NCI-H2171 (cell line): ENCODE measurements at regions not wholly inside any gene's neighbourhood (a gene's known extent, or its start where the extent isn't known, plus 50 kb on each side); places are given as distances from the start of the nearest gene placed in this dataset.
"Not testable (repeated sequence)": the region's sequence is repeated elsewhere in the genome, so short reads cannot be mapped to it uniquely, and the experiment has no call there.

Experiments
- DNase-seq: peaks from one replicate; lab custom pipeline; 2025; lab: John Stamatoyannopoulos, UW

DNA sequence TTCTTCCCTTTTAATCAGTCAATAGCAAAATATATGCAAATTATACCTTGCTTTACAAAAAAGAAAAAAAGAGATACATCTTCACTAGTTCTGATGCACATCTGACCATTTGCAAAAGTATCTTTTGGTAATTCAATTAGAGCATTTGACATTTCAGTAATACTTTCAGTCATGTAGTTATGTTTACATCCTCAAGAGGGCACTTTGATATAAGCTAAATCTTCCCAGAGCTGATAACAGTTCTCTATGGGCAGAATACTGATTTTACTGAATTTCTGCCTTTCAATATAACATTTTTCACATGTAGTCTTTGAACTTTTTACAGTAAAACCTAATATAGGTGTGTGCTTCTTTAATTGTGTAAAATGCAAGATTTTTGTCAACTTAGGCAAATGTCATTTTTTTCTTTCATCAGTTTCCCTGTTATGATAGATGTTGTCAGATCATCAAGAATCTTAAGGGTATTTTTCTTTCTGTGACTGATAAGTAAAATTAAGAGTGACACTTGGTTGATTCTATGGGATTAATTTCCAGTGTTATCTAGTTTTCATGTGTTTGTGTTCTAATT is 703.5 kb upstream of the SEMA3D start:
- DNase-seq, result peak; percentile 8

DNA sequence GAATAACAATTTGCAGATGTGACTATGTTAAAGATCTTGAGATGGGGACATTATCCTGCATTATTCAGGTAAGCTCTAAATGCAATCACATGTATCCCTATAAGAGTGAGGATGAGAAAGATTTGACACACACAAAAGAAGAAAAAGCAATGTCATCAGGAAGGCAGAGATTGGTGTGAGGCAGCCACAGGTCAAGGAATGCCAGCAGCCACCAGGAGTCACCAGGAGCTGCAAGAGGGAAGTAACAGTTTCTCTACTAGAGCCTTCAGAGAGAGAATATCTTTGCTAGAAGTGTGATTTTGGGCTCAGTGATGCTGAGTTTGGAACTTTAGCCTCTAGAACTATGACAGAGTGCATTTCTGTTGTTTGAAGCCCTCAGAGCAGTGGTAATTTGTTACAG is 700.3 kb upstream of the SEMA3D start:
- no peak for DNase-seq

DNA sequence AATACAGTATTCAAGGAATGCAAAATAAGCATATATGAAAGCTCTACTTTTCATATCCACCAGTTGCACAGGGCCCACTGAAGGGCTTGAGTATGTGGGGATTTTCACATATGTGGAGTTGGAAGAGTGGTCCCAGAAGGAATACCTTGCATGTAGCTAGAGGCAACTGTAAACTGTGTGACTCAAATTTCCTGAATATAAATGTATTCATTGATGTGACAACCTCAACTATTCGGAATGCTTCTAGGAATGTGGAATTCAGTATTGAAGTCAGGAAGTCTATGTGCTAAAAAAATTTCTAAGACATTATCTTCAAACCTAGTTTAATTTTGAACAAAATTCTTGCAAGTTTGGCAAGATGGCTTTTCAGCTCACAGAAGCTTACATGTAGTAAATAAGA is 695.5 kb upstream of the SEMA3D start:
- no peak for DNase-seq

DNA sequence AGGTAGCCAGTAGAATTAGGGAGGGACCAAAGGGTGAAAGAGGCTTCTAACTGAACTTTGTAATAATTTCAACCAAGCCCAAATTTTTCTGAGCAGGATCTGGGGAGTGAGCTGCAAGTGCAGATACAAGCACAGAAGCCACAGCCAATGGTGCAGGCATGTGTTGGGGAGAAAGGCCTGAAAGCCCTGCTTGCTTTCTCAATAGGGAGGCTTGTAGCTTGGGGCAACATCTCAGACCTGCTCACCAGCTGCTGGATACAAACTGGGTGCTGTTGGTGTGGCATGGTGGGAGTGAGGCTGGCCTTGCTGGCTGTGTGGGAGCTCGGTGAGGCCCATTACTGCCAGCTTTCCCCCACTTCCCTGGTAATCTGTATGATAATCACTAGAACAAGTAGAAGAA is 688.5 kb upstream of the SEMA3D start:
- DNase-seq, result no peak

DNA sequence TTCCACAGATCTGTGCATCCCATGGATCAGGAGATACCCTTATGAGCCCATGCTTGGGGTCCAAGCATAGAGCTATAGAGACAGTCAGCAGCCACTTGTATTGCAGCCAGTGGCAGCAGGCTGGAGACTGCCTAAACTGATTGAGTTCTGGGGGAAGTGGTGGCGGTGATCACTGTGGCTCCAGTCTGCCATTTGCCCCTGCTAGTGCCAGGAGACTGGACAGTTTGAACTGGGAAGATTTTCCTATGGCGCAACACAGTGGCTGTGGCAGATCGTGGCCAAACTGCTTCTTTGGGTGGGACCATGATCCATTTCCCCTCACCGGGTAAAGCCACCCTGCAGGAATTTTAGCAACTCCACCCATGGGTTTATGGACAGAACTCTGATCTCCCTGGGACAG is 679.7 kb upstream of the SEMA3D start:
- DNase-seq, result no peak

DNA sequence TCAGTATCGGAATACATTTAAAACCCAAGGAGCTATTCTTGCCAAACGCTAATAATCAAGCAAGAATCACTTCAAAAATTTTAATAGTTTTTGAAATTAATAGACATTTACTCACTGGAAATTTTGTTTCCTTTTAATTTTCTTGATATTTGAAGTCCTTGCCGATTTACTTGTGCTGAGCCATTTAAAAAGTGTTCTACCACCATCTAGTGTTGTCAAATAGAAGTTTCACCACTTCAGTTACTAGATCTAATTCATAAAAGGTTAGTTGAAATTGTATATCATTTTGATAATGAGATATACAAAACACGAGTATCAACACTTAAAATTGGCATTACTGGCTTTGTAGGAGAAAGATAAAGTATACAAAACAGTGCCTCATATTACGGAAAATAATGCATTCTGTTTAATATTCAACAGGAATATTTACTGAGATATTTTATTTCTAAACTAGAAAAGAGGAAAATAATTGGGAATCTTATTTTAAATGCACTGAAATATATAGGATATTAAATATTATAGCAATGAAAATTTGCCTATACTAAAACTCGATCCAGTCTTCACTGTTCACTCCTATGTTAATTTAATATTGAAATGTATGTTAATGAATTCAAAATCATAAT is 664.8 kb upstream of the SEMA3D start:
- DNase-seq, result no peak

DNA sequence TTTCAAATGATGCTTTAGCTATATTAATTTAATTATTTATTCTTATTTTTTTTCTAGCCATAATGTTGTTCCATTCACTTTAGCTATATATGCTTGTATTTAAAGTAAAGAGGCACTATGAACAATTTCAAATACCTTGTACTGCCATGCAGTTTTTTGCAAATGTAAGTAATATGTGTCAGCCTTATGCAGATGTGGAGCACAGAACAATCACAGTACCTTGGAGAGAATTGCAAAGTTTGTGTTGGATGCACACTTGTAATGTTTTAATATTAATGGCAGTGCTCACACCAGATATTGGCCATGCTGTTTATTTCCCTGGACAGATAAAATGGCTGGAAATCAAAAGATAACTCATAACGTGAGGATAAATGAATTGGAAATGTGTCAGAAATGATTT is 663.5 kb upstream of the SEMA3D start:
- DNase-seq, result no peak

DNA sequence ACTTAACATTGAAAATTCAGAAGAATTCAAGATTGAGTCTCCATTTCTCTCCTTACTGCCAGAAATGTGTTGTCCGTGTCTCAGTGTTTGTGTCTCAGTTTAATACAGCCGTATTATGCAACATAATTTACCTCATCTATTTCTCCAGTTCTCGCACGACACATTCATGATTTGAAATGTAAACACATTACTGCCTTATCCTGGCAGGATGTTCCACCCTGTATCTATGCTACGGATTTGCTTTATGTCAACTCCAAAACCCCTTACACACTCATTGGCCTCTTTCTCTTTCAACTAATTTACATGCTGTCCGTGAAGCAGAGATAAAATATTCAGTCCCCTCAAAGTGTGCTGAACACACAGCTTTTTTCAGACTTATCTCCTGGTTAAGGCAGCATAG is 653.7 kb upstream of the SEMA3D start:
- no peak for DNase-seq

DNA sequence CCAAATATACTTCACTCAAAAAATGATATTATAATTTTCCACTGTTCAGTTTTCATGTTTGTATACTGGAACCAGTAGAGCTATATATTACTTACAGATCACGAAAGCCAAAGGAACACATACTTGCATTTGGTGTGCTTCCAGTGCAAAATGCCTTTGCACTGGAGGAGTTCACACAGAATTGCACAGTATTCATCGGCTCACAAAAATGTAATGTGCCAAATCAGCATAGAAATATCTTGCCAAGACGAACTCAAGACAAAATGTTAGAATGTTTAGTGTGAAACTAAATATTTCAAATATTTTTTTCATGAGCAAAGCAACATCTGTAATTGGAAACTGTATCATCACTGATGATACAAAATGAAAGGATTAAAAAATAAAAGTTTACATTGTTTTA is 646.2 kb upstream of the SEMA3D start:
- no peak for DNase-seq

DNA sequence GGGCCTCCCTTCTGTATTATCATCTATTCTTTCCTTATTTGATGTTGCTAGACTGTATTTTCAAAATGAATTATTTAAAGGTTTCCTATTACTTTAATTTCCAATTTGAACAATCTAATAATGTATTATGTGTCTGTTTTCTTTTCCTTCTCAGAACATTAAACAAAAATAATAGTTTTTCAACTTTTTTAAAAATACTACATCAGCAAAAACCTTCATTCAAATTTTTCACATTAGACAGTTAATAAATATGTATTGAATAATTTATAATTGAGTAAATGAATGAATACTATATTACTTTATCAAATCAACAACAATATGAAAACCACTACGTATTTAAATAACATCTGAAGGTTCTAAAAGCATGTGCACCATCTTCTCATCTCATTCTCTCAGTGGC is 644.1 kb upstream of the SEMA3D start:
- no peak for DNase-seq

DNA sequence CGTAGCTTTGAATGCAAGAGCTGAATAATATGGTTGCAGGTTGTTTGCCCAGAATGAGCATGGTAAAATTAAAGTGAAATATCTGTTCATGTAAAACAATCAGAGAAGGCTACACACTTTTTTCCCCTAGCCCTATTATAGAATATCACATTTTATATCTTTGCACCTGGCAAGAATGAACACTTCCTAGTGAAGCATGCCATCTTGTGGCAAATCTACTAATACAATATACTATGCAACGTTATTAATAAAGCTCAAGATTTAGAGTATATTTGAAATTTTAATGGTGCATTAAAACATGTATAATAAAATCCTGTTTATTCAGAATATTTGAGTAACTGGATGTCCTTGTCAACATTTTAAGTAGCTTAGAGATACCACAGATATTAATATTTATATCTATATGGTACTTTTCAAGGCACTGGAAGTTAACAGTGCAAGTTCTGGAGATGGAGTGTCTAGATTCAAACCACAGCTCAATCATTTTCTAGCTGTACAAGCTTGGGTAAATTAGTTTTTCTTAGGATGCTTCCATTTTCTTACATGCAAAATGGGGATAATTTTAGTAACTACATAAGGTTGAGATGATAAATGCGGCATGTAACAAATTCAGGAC is 643.1 kb upstream of the SEMA3D start:
- no peak for DNase-seq

DNA sequence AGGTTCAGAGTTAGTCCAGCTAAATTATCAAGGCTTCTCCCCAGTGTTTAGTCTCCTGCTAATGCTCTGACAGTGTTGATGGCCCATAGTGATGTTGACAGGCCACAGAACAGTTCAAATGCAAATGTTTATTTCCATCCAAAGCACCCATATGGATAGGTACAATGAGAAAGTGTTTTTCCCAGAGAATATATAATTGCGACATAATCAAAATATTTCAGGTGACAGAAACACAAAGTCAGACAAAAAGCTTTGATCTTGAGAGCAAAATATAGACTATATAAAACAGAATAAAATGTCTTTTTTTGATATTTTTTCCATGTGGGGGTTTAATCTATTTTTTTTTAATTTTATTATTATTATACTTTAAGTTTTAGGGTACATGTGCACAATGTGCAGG is 642.3 kb upstream of the SEMA3D start:
- no peak for DNase-seq

DNA sequence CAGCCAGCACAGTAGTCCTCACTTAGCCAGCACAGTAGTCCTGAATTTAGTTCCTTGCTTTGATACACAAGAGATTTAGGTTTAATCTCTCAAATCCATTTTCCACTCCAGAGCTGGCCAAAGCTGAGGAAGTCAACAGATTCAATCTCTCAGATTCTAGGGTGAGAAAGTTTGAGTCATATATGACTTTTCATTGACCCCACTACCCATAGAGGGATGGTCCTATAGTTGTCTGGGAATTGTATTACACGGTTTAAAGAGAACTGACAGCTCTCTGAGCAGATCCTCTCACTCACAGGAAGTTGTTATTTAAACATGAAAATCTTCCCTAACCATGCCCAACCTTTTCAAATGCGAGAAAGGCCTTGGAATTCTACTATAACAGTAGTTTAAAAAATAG is 641.8 kb upstream of the SEMA3D start:
- no peak for DNase-seq

DNA sequence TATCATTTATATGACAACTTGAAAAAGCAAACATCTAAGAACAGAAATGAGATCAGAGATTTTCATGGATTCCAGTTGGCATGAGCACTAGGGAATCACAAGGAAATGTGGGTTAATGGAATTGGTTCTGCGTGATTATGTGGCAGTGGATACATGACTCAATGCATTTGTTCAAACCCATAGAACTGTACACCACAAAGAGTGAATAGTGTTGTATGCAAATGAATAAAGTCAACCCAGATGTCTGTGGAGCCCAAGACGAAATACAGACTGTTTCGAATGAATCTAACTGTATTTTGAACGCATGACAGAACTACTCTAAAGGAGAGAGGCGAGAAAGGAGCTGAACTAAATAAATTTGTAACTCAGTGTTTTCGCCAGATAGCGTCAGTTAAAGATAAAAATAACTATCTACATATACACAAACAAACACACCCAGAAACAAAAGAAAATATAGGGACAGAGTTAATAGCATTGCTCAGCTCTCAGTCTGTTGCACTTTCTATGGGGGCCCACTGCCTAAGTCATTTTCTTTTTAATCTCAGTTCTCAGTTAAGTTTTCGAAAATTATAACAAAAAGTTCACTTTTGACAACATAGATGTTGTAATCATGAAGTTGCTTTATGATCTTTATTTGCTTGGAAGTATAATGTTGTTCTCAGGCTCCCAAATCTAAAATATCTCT is 636.7 kb upstream of the SEMA3D start:
- DNase-seq, result no peak

DNA sequence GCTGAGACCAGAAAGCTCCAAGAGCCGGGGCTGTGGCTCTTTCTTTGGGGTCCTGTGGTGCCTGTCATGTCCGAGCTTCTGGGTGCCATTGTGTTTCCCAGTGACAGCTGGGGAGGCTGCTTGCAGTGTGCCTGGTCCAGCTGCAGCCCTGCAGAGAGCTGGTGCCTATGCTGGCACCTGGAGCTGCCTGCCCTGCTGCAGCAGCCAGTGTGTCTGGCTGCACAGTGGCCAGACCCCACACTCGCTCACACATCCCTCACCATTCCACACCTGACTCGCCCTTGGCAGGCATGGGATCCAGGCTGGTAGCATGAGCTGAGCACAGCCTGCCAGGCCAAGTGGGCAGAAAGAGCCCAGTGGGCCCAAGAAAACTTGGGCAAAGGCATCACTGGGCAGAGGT is 635.1 kb upstream of the SEMA3D start:
- DNase-seq, result no peak

DNA sequence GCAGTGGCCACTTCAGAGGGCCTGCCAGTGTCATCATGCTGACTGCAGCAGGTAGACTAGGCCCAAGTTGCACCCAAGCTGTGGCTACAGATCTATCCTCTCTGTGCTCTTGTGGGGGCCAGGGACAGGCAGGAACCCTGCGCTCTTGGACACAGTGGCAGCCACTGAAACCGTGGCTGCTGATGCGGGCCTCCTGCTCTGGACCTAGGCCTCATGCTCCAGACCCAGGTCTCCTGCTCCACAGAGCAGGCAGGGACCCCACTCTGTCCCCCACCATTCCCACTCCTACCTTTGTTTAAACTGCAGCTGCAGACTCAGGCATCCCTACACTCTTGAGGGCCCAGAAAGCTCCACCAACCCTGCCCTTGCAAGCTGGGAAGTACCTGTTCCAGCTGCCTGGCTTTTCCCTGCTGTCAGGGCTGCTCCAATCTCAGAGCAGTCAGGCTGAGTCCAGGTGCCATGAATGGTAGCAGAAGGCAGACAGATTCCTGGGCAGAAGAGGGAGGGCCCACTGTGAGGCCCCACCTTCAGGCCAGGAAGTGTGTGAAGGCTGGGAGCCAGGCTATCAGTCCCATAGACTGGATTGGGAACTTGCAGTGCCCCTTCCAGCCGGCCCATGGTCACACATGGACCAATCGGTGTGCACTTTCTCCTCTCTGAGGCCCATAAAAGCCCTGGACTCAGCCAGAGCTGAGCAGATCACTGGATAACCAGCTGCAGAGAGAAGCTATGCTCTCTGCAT is 634.0 kb upstream of the SEMA3D start:
- DNase-seq, result no peak

DNA sequence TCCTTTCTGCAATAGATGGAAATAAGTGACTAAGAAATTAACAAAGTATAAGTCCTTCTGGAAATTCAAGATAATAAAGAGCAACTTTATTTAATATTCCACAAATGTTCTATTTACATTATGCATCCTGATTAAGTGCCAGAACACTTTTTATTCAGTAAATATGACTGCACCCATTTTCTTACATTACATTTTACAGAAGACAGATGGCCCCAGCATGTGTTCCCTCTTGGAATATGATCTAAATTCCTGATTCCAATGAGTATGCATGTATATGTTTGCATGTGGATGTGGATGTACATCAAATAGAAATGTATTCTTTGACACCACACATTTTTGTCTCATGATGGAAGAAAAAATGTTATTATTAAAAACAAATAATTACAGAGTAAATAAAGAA is 628.7 kb upstream of the SEMA3D start:
- DNase-seq, result no peak

DNA sequence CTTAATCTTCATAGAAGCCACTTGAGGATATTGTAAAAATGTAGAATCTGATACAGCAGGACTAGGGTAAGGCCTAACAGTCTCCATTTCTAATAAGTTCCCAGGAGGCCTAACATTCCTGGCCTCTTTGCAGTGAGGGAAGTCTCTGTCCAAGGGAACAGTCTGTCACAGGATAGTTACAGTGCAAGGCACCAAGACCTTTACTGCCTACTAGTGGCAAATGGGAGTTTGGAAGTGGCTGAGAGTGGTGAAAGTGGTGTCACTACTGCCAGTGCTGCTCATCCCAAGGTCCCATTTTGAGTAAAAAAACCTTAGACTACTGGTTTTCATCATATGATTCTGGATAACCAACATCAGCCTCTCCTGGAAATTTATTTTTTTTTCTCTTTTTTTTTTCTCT is 619.5 kb upstream of the SEMA3D start:
- no peak for DNase-seq

DNA sequence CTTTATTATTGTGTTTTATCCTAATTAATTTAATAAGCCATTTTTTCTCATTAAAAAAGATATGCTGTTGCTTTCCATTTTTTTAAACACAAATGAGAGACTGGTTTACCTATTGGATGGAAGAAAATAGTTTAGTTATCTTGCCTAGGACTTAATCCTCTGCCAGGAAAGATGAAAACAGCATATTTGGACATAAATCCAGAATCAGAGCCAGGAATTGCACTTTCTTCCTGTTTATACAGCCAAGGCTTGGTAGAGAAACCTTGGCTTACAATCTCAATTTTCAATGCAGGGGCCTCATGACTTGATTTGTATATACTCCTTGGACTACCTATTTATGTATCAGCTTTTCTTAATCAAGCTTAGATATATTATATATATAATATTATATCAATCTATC is 618.8 kb upstream of the SEMA3D start:
- no peak for DNase-seq

DNA sequence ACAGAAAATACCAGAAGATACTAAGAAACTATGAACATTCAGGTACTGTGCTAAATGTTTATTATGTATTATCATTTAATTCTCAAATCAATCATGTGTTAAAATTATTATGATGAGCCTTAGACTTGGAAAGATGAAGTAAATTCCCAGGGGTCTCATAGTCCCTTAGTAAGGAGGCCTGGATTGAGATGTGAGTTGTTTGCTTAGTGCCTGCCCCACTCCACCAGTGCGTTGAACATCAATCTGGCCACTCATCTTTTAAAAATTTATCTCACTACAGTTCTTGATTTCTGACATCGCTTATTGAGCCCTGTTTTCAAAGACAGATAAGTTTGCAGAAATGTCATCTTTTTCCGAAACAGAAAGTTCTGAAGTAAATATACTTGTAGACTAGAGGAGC is 618.4 kb upstream of the SEMA3D start:
- DNase-seq, result no peak

DNA sequence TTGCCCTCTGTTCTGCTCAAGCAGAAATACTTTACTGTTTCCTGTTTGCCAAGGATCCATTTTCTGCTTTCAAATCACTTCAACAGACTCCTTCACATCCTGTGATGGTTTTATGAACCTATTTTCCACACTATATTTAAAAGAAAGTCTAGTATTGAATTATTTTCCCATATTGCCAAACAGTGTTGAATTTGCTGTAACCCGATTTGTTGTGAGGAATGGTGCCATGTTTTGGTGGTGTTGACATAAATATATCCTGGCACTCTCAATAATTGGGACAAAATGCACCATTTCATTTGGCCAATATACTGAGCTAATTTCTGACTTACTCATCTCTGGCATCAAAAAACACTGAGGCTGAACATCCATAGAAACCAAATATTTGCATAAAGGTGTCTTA is 615.4 kb upstream of the SEMA3D start:
- DNase-seq, result no peak

DNA sequence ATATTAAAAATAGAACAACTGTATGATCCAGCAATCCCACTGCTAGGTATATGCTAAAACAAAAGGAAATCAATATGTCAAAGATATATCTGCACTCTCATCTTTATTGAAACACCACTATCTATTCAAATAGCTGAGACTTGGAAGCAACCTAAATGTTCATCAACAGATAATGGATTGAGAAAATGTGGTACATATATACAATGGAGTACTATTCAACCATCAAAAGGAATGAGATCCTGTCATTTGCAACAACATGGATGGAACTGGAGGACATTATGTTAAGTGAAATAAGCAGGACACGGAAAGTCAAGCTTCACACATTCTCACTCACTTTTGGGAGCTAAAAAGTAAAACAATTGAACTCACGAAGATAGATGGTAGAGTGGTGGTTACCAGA is 610.1 kb upstream of the SEMA3D start:
- DNase-seq, result no peak

DNA sequence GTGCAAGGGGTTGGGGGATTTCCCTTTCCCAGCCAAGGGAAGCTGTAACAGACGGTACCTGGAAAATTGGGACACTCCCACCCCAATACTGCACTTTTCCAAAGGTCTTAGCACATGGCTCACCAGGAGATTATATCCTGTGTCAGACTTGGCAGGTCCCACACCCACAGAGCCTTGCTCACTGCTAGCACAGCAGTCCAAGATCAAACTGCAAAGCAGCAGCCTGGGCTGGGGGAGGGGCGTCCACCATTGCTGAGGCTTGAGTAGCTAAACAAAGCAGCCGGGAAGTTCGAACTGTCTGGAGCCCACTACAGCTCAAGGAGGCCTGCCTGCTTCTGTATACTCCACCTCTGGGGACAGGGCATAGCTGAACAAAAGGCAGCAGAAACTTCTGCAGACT is 604.2 kb upstream of the SEMA3D start:
- DNase-seq, result not testable (repeated sequence)
